Urinary bladder (tissue), 4 donors: ENCODE measurements at regions not wholly inside any gene's neighbourhood (a gene's known extent, or its start where the extent isn't known, plus 50 kb on each side); places are given as distances from the start of the nearest gene placed in this dataset. TPM values are rescaled to one million over a fixed set of nuclear protein-coding genes. Genes with fewer than 3 reads are reported as not detected.
"Not testable (repeated sequence)": the region's sequence is repeated elsewhere in the genome, so short reads cannot be mapped to it uniquely, and the experiment has no call there.

Source experiments
- DNase-seq: peaks from one replicate; pipeline ENCODE4 v3.0.0-alpha.2; 2015; ENCODE audit errors: extremely low spot score
- H3K27ac ChIP-seq: one replicate; pipeline ENCODE4 v1.5.1; 2013; ENCODE audit warnings: low read depth, mild to moderate bottlenecking, moderate library complexity
- H3K36me3 ChIP-seq: one replicate; pipeline ENCODE4 v1.6.1; 2013; ENCODE audit warnings: mild to moderate bottlenecking, moderate library complexity; ENCODE audit not compliant: insufficient read depth
- H3K4me1 ChIP-seq: one replicate; pipeline ENCODE4 v1.6.1; 2013; ENCODE audit warnings: mild to moderate bottlenecking, moderate library complexity; ENCODE audit not compliant: insufficient read depth
- H3K4me3 ChIP-seq: one replicate; pipeline ENCODE4 v1.5.1; 2013; ENCODE audit warnings: low read depth, low read length
- WGBS: extraction: QIAGEN DNeasy Blood & Tissue Kit; methylation state at CpG from one replicate; pipeline ENCODE4 v1.1.7; 2013; 5-methylcytosine and 5-hydroxymethylcytosine counted together
- small RNA-seq: library from RNA; depleted of rRNA; stranded (forward); fragments of <200 nt; gene quantifications from one replicate; pipeline ENCODE3, GENCODE V24; 2014
- donor health status: healthy with polysubstance abuse.
- donor health status: healthy.

GRCh38 chr7:90022213-90022612 lies 132.1 kb upstream of the STEAP1 start:
- 28% methylated on average over 1 of the region's 1 CpG for WGBS
- H3K27ac ChIP-seq = no peak overlapping the region
- H3K36me3 ChIP-seq = no peaks in the 10 kb centered on the region
- no peak for DNase-seq
- H3K4me1 ChIP-seq = no peaks in the 10 kb centered on the region
- H3K4me3 ChIP-seq = no peak overlapping the region

GRCh38 chr7:90025771-90026170 lies 128.5 kb upstream of the STEAP1 start:
- Histone ChIP-seq H3K4me3 (no peak overlapping the region), H3K36me3 (no peaks in the 10 kb centered on the region), H3K27ac (no peak overlapping the region), H3K4me1 (no peaks in the 10 kb centered on the region)
- no peak for DNase-seq
- 89% methylated on average over 1 of the region's 1 CpG for WGBS

GRCh38 chr7:90033850-90034249 lies 120.4 kb upstream of the STEAP1 start:
- H3K4me3 ChIP-seq = no peak overlapping the region
- no peaks in the 10 kb centered on the region for H3K36me3 ChIP-seq
- H3K4me1 ChIP-seq = no peaks in the 10 kb centered on the region
- no peak for DNase-seq
- WGBS = 68% methylated on average over 4 of the region's 4 CpGs
- no peak overlapping the region for H3K27ac ChIP-seq

- Histone ChIP-seq H3K4me3 (no peak overlapping the region), H3K4me1 (no peaks in the 10 kb centered on the region), H3K36me3 (no peaks in the 10 kb centered on the region), H3K27ac (no peak overlapping the region)
- DNase-seq = no peak
- 74% methylated on average over 3 of the region's 3 CpGs for WGBS
Observed at GRCh38 chr7:90053094-90053493, 101.2 kb upstream of the STEAP1 start.

- H3K4me1 ChIP-seq = no peaks in the 10 kb centered on the region
- no peak for DNase-seq
- WGBS = 15% methylated on average over 2 of the region's 2 CpGs
- no peaks in the 10 kb centered on the region for H3K36me3 ChIP-seq
- no peak overlapping the region for H3K4me3 ChIP-seq
- no peak overlapping the region for H3K27ac ChIP-seq
Observed at GRCh38 chr7:90061077-90061476, 93.2 kb upstream of the STEAP1 start.

- no peaks in the 10 kb centered on the region for H3K36me3 ChIP-seq
- DNase-seq = no peak
- no peak overlapping the region for H3K27ac ChIP-seq
- H3K4me3 ChIP-seq = no peak overlapping the region
- H3K4me1 ChIP-seq = no peaks in the 10 kb centered on the region
- WGBS = 73% methylated on average over 2 of the region's 2 CpGs
Observed at GRCh38 chr7:90064370-90064769, 89.9 kb upstream of the STEAP1 start.

GRCh38 chr7:90067171-90067570 lies 87.1 kb upstream of the STEAP1 start:
- 17% methylated on average over 5 of the region's 5 CpGs for WGBS
- Histone ChIP-seq H3K36me3 (no peaks in the 10 kb centered on the region), H3K4me1 (no peaks in the 10 kb centered on the region), H3K27ac (no peak overlapping the region), H3K4me3 (no peak overlapping the region)
- no peak for DNase-seq

- not testable (repeated sequence) for DNase-seq, H3K4me1 ChIP-seq, H3K27ac ChIP-seq, H3K36me3 ChIP-seq, H3K4me3 ChIP-seq
- 53% methylated on average over 4 of the region's 4 CpGs for WGBS
Observed at GRCh38 chr7:90070238-90070637, 84.0 kb upstream of the STEAP1 start.

GRCh38 chr7:90078921-90079320 lies 75.3 kb upstream of the STEAP1 start:
- DNase-seq = no peak
- H3K4me1 ChIP-seq = no peaks in the 10 kb centered on the region
- H3K4me3 ChIP-seq = no peak overlapping the region
- H3K27ac ChIP-seq = no peak overlapping the region
- WGBS = 69% methylated on average over 3 of the region's 3 CpGs
- H3K36me3 ChIP-seq = no peaks in the 10 kb centered on the region

GRCh38 chr7:90081621-90082020 lies 72.6 kb upstream of the STEAP1 start:
- H3K4me3 ChIP-seq = no peak overlapping the region
- H3K36me3 ChIP-seq = no peaks in the 10 kb centered on the region
- 87% methylated on average over 3 of the region's 3 CpGs for WGBS
- no peak for DNase-seq
- no peak overlapping the region for H3K27ac ChIP-seq
- H3K4me1 ChIP-seq = no peaks in the 10 kb centered on the region

GRCh38 chr7:90092506-90092905 lies 61.8 kb upstream of the STEAP1 start:
- no peaks in the 10 kb centered on the region for H3K4me1 ChIP-seq
- DNase-seq = no peak
- H3K27ac ChIP-seq = no peak overlapping the region
- no peak overlapping the region for H3K4me3 ChIP-seq
- no peaks in the 10 kb centered on the region for H3K36me3 ChIP-seq

- WGBS = 78% methylated on average over 2 of the region's 2 CpGs
- Histone ChIP-seq H3K27ac (no peak overlapping the region), H3K4me1 (no peaks in the 10 kb centered on the region), H3K4me3 (no peak overlapping the region), H3K36me3 (no peaks in the 10 kb centered on the region)
- no peak for DNase-seq
Observed at GRCh38 chr7:90094030-90094429, 60.2 kb upstream of the STEAP1 start.

Small RNA genes in the stretch of these regions (small RNA-seq; reads per million reads assigned to genes)
- gene RNU6-274P = not detected
